Suppressor macrophage (primary cell): ENCODE measurements at regions not wholly inside any gene's neighbourhood (a gene's known extent, or its start where the extent isn't known, plus 50 kb on each side); places are given as distances from the start of the nearest gene placed in this dataset.
A peak's percentile ranks its signal among the peaks of the same experiment; 100 is the strongest.
"Not testable (repeated sequence)": the region's sequence is repeated elsewhere in the genome, so short reads cannot be mapped to it uniquely, and the experiment has no call there.

Source experiments
- DNase-seq, 4 experiments: peaks; one replicate each; pipeline ENCODE4 v3.0.0-alpha.2; 2020 to 2022

- DNase-seq: peak in 1 of 4 experiments; percentile 0
Observed at GRCh38 chr15:21174761-21175160, 265.5 kb downstream of the POTEB3 start.

GRCh38 chr15:21151203-21151966 is 285.3 kb upstream of the POTEB2 start:
- DNase-seq: not testable (repeated sequence)

DNA sequence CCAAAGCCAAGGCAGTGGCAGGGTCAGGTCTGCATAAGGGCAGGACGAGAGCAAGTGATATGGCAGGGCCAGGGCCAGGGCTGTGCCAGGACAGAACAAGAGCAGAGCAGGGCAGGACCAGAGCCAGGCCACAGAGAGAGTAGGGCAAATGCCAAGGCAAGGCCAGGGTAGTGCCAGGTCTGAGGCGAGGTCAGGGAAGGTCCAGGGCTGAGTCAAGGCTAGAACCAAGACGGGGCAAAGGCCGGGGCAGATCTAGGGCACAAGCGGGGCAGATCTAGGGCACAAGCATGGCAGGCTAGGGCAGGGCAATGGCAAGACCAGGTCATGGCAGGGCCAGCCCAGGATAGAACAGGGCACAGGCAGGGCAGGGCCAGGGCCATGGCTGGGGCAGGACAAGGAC is 282.0 kb upstream of the POTEB2 start:
- not testable (repeated sequence) for DNase-seq

DNA sequence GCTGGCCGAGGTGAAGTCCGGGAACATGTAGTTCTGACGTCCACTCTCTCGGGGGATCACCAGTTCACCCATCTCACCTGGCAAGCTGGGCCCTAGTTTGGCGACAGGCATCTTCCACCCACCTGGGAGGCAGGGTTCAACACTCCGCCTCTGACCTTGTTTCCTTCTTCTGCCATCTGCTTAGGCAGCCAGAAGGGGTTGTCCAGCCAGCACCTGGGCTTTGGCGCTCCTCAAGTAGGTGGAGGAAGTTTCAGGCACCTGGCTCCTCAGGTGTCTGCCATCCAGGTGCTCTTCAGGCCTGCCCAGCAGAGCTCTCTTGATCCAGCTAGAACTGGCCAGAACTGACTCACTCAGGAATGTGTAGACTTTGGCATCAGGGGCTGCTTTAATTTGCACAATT is 267.8 kb upstream of the POTEB2 start:
- DNase-seq: not testable (repeated sequence)

DNA sequence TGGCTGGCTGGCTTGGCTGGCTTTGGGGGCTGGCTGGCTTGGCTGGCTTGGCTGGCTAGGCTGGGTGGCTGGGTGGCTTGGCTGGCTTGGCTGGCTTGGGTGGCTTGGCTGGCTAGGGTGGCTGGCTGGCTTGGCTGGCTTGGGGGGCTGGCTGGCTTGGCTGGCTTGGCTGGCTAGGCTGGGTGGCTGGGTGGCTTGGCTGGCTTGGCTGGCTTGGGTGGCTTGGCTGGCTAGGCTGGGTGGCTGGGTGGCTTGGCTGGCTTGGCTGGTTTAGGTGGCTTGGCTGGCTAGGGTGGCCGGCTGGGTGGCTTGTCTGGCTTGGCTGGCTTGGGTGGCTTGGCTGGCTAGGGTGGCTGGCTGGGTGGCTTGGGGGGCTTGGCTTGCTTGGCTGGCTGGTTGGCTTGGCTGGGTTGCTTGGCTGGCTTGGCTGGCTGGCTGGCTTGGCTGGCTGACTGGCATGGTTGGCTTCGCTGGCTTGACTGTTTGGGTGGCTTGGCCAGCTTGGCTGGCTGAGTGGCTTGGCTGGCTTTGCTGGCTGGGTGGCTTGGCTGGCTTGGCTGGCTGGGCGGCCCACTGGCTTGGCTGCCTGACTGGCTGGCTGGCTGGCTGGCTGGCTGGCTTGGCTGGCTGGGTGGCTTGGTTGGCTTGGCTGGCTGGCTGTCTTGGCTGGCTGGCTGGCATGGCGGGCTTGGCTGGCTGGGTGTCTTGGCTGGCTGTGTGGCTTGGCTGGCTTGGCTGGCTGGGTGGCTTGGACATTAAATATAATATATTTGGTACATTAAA is 246.3 kb upstream of the POTEB2 start:
- DNase-seq: peak in 2 of 4 experiments; percentile 0

- DNase-seq: peak in 3 of 4 experiments; percentile 0 to 9 (median 1)
Observed at GRCh38 chr15:21111861-21112260, 245.7 kb upstream of the POTEB2 start.

GRCh38 chr15:21111172-21111571 is 245.1 kb upstream of the POTEB2 start:
- DNase-seq: not testable (repeated sequence)

DNA sequence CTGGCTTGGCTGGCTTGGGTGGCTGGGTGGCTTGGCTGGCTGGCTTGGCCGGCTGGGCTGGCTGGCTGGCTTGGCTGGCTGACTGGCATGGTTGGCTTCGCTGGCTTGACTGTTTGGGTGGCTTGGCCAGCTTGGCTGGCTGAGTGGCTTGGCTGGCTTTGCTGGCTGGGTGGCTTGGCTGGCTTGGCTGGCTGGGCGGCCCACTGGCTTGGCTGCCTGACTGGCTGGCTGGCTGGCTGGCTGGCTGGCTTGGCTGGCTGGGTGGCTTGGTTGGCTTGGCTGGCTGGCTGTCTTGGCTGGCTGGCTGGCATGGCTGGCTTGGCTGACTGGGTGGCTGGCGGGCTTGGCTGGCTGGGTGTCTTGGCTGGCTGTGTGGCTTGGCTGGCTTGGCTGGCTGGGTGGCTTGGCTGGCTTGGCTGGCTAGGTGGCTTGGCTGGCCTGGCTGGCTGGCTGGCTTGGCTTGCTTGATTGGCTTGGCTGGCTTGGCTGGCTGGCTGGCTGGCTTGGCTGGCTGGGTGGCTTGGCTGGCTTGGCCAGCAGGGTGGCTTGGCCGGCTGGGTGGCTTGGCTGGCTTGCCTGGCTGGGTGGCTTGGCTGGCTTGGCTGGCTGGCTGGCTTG is 244.2 kb upstream of the POTEB2 start:
- DNase-seq: not testable (repeated sequence)

DNA sequence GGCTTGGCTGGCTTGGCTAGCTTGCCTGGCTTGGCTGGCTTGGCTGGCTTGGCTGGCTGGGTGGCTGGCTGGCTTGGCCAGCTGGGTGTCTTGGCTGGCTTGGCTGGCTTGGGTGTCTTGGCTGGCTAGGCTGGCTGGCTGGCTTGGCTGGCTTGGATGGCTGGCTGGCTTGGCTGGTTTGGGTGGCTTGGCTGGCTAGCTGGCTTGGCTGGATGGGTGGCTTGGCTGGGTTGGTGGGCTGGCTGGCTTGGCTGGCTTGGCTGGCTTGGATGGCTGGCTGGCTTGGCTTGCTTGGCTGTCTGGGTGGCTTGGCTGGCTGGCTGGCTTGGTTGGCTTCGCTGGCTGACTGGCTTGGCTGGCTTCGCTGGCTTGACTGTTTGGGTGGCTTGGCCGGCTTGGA is 242.3 kb upstream of the POTEB2 start:
- not testable (repeated sequence) for DNase-seq

- DNase-seq: not testable (repeated sequence)
Observed at GRCh38 chr15:21107399-21108381, 241.6 kb upstream of the POTEB2 start.

DNA sequence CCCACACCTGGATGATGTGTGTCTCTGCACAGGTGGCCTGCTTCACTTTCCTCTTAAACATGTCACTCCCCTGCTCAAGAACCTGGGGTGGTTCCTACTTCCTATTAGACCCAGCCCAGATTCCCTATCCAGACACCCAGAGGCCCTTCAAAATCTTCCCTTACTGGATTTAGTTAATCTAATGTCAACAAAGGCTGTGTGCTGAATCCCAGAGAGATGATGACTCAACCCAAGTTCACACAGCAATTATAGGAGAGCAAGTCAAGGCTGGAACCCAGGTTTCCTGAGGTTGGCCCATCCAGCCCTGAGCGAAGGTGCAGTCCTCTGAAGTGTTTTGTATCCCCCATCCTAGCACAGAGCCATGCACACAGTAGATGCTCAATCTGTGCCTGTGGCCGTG is 230.5 kb upstream of the POTEB2 start:
- not testable (repeated sequence) for DNase-seq

DNA sequence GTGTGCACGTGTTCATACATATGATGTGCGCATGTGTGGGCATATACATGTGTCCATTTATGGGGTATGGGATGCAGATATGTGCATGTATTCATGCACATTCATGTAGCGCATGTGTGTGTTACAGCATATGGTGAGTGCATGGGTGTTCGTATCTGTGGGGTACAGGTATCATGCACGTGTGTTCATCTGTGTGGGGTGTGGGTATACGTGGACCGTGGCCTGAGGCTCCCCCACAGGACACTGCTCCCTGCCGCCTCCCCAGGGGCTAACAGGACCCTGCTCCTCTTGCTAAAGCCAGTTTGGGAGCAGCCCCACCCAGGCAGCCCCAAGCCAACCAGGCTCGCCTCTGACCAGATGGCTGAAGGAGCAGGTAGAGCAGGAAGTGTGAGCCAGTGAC is 213.4 kb upstream of the POTEB2 start:
- DNase-seq: not testable (repeated sequence)

DNA sequence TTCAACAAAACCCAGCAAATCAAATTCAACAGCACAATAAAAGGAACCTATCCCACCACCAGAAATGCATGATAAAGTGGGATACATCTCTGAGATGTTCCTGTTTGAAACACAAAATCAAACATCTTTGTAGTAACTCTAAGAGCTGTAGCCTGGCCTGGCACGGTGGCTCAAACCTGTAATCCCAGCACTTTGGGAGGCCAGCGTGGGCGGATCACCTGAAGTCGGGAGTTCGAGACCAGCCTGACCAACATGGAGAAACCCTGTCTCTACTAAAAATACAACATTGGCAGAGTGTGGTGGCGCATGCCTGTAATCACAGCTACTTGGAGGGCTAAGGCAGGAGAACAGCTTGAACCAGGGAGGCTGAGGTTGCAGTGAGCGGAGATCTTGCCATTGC is 202.8 kb upstream of the POTEB2 start:
- DNase-seq: not testable (repeated sequence)

DNA sequence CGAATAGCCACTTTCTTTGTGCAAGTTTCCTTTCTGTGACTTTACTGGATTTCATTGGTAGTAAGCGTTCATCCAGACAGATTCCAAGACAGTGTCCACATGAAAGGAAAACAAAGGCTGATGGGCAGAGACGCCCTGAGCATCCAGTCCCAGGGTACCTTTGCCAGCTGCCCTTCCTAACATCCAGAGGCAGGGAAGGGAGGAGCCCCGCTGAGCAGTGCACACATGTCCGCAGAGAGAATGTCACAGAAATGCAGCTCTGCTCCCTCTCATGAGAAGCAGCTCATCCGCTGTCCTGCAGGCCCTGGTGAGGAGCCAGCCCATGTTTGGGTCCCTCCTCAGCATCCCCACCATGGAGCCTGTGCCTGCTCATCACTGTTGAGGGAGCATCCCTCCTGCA is 197.4 kb upstream of the POTEB2 start:
- DNase-seq: not testable (repeated sequence)

GRCh38 chr15:21062619-21063163 is 196.6 kb upstream of the POTEB2 start:
- not testable (repeated sequence) for DNase-seq

DNA sequence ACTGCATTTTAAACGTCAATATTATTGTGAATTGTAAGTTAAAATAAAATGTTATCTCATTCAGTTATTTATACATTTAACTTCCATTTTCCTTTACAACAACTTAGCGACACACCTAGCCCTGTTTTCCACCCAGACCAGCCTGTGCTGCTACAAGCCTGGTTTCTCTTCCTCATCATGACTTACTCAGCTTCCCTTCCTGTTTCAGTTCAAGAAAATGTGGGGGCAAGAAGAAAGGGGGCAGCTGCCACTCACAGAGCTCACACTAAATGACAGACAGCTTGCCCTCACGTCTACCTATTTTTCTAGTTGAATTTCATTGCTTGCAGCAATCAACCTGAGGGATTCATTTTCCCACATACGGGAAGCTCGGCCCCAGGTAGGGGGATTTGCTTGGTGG is 185.8 kb upstream of the POTEB2 start:
- not testable (repeated sequence) for DNase-seq

DNA sequence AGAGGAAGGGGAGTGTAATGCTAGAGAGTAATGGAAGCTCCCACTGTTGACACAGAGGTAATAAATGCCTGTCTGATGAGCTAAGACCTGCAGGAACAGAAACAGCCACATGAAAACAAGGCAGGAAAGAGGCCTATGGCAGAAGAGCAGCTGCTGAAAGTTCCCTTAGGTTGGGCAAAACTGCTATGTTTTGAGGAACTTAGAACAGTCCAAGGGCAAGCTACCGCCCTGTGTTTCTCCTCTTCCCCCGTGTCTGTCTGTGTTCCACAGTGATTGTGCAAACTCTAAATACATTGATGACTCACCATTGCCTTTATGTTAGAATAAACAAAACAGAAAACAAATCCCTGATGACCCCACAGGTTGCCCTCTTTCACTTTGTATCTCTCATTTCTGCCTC is 165.6 kb upstream of the POTEB2 start:
- DNase-seq: not testable (repeated sequence)

DNA sequence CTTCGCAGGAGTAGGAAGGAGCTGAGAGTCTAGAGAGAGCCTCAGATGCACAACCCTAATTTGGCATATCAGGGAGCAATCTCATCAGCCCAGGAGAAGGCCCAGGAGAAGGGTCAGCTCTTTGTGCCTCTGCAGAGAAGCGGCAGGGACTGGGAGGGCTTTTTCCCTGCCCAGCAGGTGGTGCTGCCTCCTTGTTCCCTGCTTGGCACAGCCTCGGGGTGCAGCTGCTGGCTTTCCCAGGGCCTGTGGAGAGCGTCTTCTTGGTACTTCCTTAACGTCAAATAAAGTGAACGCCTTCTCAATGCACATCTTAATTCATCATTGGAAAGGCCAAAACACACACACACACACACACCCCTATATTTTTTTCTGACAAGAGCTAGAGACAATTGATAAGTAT is 162.9 kb upstream of the POTEB2 start:
- not testable (repeated sequence) for DNase-seq

DNA sequence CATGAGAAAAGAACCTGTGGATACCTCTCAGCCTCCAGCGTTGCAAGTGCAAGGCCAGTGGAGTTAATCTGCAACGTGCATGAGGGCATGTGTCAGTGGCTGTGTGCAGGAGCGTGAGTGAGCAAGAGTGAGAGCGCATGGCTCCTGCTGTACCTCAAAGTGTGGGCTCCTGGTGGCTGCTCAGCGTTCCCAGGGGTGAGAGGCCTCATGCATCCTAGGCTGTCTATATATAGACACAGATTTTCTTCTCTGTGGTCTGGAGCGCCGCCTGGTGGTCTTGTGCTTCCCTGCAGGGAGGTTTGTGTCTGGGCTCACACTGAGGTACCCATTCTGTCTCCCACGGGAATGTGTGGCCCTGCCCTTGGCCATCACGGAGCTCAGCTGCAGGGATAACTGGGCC is 161.8 kb upstream of the POTEB2 start:
- peak in 2 of 4 experiments; percentile 0 to 1 for DNase-seq

DNA sequence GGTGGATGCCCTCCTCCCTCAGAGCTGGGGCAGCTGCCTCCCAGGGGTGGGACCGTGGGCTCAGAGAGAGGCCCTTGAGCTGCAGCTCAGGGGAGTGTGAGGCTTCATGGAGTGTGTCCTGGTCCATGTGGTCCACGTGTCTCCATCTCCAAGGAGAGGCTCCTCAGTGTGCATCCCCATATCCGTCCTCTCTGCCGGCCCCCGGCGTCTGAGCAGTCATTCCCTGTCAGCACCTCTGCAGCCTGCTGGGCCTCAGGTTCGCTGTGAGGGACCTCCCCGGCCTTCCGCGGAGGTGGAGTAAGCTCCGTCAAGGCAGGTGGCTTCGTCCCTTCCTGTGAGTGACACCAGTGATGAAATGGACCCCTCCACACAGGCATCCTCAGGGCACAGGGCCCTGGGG is 160.7 kb upstream of the POTEB2 start:
- DNase-seq: not testable (repeated sequence)

GRCh38 chr15:21024235-21024987 is 158.3 kb upstream of the POTEB2 start:
- DNase-seq: not testable (repeated sequence)
